ENCODE measurements at regions not wholly inside any gene's neighbourhood (a gene's known extent, or its start where the extent isn't known, plus 50 kb on each side); places are given as distances from the start of the nearest gene placed in this dataset.
A peak's percentile ranks its signal among the peaks of the same experiment; 100 is the strongest.
"Not testable (repeated sequence)": the region's sequence is repeated elsewhere in the genome, so short reads cannot be mapped to it uniquely, and the experiment has no call there.

DNA sequence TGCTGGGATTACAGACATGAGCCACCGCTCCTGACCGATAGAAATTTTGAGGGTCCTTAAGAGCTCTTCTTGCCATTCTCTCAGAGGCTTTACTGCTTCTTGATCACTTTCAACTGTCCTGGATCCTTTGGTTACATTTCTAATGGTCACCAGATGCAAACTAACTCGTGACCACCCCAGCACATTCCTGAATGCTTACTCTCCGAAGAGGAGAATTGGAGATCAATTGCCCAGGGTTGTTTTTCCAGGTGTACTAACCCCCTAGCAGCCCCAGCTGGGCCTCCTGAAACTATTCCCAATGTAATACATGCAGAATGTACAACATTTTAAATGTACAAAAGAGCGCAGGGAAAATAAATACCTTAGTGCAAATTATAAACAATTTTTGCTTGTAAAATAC lies 65.1 kb upstream of the TBL1XR1 start:
- Histone ChIP-seq H3K4me3 (no peak overlapping the region), H3K27me3 (no peaks in the 10 kb centered on the region), H3K27ac (replicated peaks in 1 of 4) (no peak overlapping the region), H3K36me3 (no peaks in the 10 kb centered on the region), H3K9me3 (no peaks in the 10 kb centered on the region), H3K4me1 (peaks cover 5 to 9% (median 8%) of the 10 kb centered on the region in 4 donors)
- 95% methylated on average over 5 of the region's 5 CpGs for WGBS
- intact Hi-C loops (cut with DNase I): no loop called here
- TF ChIP-seq POLR2AphosphoS5 (IDR thresholded peaks at IDR 0.05) (no peak), EP300 (IDR thresholded peaks at IDR 0.05) (no peak), POLR2A (IDR thresholded peaks at IDR 0.05; ENCODE audit: low read depth) (no peak)
- no peak for DNase-seq (ENCODE audit: extremely low spot score)

GRCh38 chr3:177263615-177264368 lies 66.5 kb upstream of the TBL1XR1 start:
- Histone ChIP-seq H3K36me3 (no peaks in the 10 kb centered on the region), H3K4me1 (peaks cover 5 to 9% (median 8%) of the 10 kb centered on the region in 4 donors), H3K27ac (replicated peaks in 1 of 4) (peak overlapping the region in 1 of 4 donors; percentile 38), H3K27me3 (no peaks in the 10 kb centered on the region), H3K9me3 (no peaks in the 10 kb centered on the region), H3K4me3 (no peak overlapping the region)
- DNase-seq (ENCODE audit: extremely low spot score): no peak
- intact Hi-C loops (cut with DNase I): no loop called here
- 63% methylated on average over 8 of the region's 8 CpGs for WGBS
- no peak for TF ChIP-seq EP300 (IDR thresholded peaks at IDR 0.05)
- no peak for TF ChIP-seq POLR2A (IDR thresholded peaks at IDR 0.05; ENCODE audit: low read depth)
- no peak for TF ChIP-seq POLR2AphosphoS5 (IDR thresholded peaks at IDR 0.05)
- TF ChIP-seq CTCF (IDR thresholded peaks at IDR 0.05): no peak

DNA sequence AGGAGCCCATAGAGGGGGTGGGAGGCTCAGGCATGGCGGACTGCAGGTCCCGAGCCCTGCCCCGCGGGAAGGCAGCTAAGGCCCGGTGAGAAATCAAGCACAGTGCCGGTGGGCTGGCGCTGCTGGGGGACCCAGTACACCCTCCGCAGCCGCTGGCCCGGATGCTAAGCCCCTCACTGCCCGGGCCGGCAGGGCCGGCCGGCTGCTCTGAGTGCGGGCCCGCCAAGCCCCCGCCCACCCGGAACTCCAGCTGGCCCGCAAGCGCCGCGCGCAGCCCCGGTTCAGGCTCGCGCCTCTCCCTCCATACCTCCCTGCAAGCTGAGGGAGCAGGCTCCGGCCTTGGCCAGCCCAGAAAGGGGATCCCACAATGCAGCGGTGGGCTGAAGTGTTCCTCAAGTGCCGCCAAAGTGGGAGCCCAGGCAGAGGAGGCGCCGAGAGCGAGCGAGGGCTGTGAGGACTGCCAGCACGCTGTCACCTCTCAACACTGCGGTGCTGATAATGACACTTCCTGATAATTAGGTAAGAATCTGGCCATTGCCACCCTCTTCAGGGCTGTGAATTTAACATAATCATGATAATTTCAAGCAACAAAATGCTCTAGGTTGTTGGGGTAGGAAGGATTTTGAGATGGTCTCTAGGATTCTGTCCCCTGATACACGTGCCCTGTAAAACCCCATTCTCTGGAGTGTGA lies 74.7 kb upstream of the TBL1XR1 start:
- H3K4me1 ChIP-seq; H3K9me3 ChIP-seq; H3K27ac ChIP-seq (replicated peaks in 1 of 4); DNase-seq (ENCODE audit: extremely low spot score); H3K27me3 ChIP-seq; H3K4me3 ChIP-seq; H3K36me3 ChIP-seq; intact Hi-C loops (cut with DNase I): not testable (repeated sequence)
- WGBS: 98% methylated on average over 13 of the region's 36 CpGs

- Histone ChIP-seq H3K4me3 (no peak overlapping the region), H3K4me1 (no peaks in the 10 kb centered on the region), H3K27me3 (no peaks in the 10 kb centered on the region), H3K36me3 (no peaks in the 10 kb centered on the region), H3K27ac (replicated peaks in 1 of 4) (no peak overlapping the region), H3K9me3 (no peaks in the 10 kb centered on the region)
- no peak for DNase-seq (ENCODE audit: extremely low spot score)
- intact Hi-C loops (cut with DNase I): no loop called here
- no peak for TF ChIP-seq CTCF (IDR thresholded peaks at IDR 0.05)
- TF ChIP-seq EP300 (IDR thresholded peaks at IDR 0.05): no peak
- TF ChIP-seq POLR2AphosphoS5 (IDR thresholded peaks at IDR 0.05): no peak
- TF ChIP-seq POLR2A (IDR thresholded peaks at IDR 0.05; ENCODE audit: low read depth): no peak
Observed at GRCh38 chr3:177278016-177278415, 80.7 kb upstream of the TBL1XR1 start.

DNA sequence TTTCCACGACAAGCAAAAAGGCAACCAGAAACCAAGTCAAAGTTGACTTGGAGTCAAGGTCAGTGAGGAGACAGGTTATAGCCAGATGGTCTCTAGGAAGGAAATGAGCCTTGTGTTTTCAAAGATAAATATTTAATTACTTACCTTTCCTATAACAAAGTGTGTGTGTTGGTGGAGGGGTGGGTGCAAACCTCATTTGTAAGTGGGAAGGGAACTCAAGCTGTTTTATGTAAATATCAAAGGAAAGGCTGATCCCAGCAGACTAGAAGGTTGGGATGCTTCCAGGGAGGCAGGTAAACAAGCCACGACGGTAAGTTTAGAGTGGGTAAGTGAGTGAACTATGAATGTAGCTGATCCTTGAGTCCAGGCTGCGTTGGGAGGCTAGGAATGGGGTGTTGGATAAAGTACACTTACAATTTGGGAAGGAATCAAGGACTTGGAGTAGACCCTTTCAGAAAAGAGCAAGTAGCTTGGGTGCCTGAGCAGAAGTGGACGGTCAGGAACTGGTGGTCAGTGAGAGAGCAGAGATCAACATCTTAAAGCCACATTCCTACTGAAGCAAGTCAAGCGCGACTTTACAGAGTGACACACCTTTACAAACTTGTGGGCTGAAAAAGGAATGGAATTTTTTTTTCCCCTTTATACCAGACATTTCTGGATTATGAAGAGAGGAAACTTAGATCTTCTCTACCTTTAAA lies 82.0 kb upstream of the TBL1XR1 start:
- WGBS: 75% methylated on average over 7 of the region's 7 CpGs

More for the DNA sequence above, 82.0 kb upstream of the TBL1XR1 start:
- H3K36me3 ChIP-seq: no peaks in the 10 kb centered on the region
- no peaks in the 10 kb centered on the region for H3K27me3 ChIP-seq
- H3K27ac ChIP-seq (replicated peaks in 1 of 4): no peak overlapping the region
- DNase-seq (ENCODE audit: extremely low spot score): no peak
- no peak for TF ChIP-seq EP300 (IDR thresholded peaks at IDR 0.05)
- TF ChIP-seq CTCF (IDR thresholded peaks at IDR 0.05): no peak
- TF ChIP-seq POLR2A (IDR thresholded peaks at IDR 0.05; ENCODE audit: low read depth): no peak
- no peak for TF ChIP-seq POLR2AphosphoS5 (IDR thresholded peaks at IDR 0.05)
- no peaks in the 10 kb centered on the region for H3K9me3 ChIP-seq
- intact Hi-C loops (cut with DNase I): no loop called here
- no peak overlapping the region for H3K4me3 ChIP-seq
- peaks cover 0 to 6% (median 3%) of the 10 kb centered on the region in 4 donors for H3K4me1 ChIP-seq
